ENCODE measurements at regions not wholly inside any gene's neighbourhood (a gene's known extent, or its start where the extent isn't known, plus 50 kb on each side); places are given as distances from the start of the nearest gene placed in this dataset.

DNA sequence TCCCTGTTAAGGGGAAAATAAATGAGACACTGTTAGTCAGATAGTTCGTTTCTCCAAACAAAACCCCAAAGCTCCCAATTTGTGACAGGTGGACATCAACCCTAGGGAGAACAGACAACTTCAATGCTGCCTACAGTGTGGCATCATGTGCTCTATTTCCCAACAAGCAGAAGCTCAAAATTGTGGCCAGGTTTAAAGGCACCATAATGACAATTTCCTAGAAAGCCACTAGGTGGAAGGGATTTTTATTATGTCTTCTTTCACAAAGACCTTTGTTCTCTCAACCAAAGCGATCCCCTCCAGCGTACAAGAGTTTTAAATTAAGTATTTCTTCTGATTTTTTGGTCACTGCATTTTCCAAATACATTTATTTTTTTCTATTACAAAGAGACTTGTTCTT, 88.0 kb upstream of the MBIP start:
- no peak for ATAC-seq

DNA sequence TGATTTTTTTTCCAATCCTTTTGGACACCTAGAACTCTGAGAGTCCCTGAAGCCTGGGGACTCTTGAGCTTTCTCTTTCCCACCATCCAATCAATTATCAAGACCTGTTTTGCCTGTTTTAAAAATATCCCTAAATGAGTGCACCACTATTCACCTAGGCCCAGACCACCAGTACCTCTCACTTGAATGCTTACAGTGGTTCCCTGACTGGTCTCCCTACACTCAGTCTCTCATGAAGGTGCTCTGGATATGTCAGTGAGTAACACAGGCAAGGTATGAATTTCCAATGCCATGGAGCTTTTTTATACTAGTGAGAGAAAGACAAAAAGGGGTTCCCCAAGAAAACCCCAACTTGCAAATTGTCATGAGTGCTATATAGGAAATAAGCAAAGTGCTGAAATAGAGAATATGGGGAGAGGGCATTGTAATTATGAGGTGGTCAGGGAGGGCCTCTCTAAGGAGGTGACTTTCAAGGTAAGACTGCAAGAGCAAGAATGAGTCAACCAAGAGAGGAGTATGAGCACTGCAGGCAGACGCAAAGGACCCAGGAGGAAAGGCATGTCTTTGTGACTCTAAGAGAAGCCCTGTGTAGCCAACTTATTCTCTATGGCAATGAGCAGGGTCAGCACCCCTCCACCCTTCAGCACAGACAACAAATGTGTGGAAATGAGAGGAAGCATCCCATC, 85.3 kb upstream of the MBIP start:
- ATAC-seq: no peak

DNA sequence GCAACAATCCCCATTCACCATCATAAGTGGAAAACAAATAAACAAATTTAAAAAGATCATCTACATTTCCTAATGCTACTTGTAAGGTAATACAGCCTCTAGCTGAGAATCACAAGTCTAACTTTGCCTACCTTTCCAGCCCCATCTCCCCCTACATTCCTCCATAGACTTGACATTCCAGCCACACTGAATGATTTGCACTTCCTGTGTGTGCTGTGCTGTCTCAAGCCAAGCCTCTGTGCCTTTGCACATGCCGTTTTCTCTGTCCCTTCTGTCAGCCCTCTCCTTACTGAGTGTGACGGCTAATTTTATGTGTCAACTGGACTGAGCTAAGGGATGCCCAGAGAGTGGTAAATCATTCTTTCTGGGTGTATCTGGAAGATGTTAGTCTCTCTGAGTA, 82.4 kb upstream of the MBIP start:
- ATAC-seq: no peak

DNA sequence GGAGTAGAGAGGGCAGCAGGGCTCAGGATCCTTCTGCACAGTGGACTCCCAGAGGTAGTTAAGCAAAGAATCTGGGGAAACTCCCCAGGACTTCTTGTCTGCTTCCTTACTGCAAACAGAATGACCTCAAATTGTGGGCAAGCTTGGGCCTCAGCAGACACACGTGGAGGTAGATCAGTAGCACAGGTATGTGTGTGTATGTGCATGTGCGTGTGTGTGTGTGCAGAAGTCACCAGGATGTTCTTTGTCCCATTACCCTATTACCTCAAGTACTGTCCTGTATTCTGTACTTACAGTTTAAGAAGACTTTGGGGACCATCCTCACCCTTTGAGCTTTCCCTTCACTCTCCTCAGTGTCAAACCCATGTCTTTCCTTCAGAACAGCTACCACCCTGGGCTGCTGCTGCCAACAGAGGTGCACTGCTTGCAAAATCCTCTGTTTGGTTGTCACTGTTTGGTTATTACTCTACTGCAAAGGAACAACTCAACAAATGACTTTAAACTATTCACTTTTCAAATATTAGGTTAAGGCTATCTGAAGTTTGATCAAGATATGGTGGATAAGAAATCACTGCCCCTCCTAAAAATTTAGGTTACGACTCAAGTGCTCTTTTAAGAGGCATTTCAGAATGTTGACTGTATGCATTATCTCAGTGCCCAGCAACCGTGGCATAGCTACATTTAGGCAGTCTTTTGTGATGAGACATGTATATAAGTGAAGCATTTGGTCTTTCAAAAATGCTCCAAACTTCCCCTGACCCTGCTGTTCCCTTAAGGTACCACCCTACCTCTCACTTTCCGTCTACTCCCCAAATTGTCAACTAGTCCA, 78.2 kb upstream of the MBIP start:
- no peak for ATAC-seq

DNA sequence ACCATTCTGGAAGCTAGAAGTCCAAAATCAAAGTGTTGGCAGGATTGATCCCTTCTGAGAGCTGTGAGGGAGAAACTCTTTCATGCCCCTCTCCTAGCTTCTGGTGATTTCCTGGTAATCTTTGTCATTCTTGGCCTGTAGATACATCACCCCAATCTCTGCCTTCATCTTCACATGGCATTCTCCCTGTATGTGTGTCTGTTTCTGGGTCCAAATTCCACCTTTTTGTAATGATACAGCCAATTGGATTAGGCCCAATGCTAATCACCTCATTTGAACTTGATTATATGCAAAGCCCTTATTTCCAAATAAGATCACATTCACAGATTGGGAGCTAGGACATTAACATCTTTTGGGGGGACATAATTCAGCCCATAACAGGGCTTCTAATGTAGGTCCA, 76.9 kb upstream of the MBIP start:
- no peak for ATAC-seq

DNA sequence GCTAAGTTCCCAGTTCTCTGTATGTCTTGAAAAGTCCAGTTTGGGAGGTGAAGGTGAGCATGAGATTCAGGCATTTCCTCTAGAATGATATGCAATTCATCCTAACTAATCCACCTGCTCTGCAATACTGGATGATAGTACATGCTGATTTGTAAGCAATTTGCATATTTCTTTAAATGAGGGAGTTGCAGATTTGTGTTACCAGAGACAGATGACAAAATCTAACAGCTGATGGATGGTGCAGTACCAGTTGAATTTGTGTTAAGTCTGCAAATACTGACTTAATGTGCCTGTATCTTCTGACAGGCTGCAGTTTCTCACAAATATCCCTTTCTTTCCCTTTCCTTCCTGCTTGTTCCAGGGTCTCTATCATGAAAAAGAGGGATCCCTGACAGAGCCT, 76.4 kb upstream of the MBIP start:
- ATAC-seq: no peak

DNA sequence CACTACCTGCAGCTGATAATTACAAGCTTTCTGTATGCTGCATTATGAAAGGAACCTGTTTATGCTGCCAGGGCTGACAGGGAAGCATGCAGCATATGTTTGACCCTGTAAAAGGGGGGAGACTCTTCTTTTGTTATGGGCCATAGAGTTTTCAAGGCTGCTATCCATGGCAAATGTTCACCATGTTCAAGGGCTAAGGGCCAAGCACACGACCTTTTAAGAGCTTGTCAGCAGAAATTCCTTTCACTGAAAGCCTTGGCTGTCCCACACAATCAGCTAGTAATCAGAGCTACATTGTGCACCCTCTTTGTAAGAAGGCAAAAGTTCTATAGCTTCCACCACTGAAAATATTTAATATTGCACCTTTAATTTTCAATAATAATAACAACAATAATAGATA, 74.2 kb upstream of the MBIP start:
- ATAC-seq: no peak

DNA sequence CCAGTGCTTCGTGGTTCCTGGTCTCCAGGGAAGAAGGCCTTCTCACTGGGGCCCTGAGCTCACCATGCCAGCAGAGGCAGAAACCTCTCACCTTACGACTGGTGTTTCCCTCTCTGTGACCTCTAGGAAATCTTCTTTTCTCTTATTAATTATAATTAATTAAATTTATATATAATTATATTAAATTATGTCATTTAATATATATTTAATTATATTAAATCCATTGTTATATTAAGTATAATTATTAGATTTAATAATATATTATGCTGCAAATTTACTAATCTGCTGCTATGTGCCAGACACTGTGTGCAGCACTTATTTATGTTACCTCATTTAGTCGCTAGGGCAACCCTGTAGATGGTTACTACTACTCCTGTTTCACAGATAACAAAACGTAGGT, 70.3 kb upstream of the MBIP start:
- ATAC-seq: no peak

DNA sequence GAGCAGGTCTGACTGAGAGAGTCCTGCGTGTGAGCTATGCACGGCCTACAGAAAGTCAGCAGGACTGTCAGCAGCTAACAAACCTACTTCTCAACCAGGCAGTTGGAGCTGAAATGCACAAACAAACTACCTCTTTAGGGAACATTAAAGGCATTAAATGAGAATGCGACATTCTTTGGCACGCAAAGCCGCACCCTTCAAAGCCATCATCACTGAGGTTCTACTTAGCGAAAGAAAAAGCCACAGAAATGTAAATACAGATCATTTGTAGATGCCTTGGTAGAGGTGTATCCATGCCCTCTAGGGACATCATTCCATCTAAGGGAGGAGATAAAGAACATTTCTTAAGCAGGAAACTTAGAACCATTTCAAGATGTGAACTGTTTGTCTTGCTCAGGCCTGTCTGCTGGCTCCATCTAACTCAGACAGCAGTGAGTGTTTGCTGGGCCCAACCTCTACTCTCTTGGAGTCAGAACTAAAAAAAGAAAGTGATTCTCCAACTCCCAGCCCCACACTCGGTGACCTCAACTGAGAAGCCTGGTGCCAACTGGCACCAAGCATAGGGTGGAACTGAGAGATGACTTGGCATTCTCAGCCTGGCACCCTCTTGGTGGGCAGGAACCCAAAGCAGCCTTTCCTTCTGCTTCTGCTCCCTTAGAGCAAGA, 63.5 kb upstream of the MBIP start:
- ATAC-seq: no peak

DNA sequence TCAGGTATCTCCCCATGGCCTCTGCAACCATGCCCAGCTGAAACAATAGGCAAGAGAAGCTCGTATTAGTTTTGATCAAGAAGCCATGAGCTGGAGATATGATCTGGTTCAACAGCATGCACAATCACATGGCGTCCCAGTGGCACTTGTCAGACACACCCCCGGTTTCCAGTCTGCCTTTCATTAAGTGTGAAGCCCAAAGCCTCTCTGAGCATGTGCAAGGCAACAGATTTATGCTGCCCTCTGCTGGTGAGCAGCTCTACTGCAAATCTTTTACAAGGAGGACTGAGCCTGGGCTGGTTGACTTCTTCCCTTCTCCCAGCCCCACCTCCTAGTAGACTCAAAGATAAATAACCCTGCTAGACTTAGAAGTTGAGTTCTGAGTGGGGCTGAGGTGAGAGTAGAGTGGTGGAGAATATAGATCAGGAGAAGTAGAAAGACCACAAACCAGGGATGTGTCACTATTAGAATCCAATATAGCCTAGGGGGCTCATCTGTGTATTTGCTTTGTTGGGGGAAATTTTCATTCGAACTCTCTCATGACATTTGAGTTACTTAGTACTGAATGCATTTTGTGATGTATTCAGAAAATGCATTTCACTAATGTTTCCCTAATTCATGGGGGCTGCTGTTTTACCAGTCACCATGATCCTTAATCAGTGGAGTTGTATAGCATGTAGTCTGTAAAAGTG, 53.7 kb upstream of the MBIP start:
- ATAC-seq: peak; percentile 78 to 87
